ENCODE measurements at regions not wholly inside any gene's neighbourhood (a gene's known extent, or its start where the extent isn't known, plus 50 kb on each side); places are given as distances from the start of the nearest gene placed in this dataset.

GRCh38 chr12:39161465-39162085, 256.2 kb upstream of the CPNE8 start:
- 59% methylated on average over 4 of the region's 4 CpGs for WGBS
- H3K4me3 ChIP-seq (ENCODE audit: low read depth in 1 of 3, low read length in 3 of 3), result no peak overlapping the region
- no peak overlapping the region for H3K27ac ChIP-seq (ENCODE audit: low read depth in 1 of 2, low read length in 2 of 2)
- TF ChIP-seq HNF4A (conservative IDR thresholded peaks at IDR 0.05), result no peak
- TF ChIP-seq MAX (IDR thresholded peaks at IDR 0.05), result no peak
- no peak for TF ChIP-seq NR2F2 (IDR thresholded peaks at IDR 0.05)
- no peak for TF ChIP-seq CTCF (IDR thresholded peaks at IDR 0.05; ENCODE audit: low read depth, low read length, missing input control)
- no peak for TF ChIP-seq EGR1 (IDR thresholded peaks at IDR 0.05; ENCODE audit: low read depth in 2 of 2)
- no peak for TF ChIP-seq TAF1 (conservative IDR thresholded peaks at IDR 0.05)
- no peak for TF ChIP-seq RXRA (IDR thresholded peaks at IDR 0.05)
- no peak for TF ChIP-seq FOXA2 (IDR thresholded peaks at IDR 0.05)
- no peaks in the 10 kb centered on the region for H3K27me3 ChIP-seq (ENCODE audit: control insufficient read depth in 4 of 4, insufficient read depth in 4 of 4, low read length in 3 of 4)
- no peak for DNase-seq (ENCODE audit: low spot score)
- H3K9me3 ChIP-seq (ENCODE audit: control insufficient read depth in 4 of 4, low read length in 3 of 4), result no peaks in the 10 kb centered on the region
- H3K36me3 ChIP-seq (ENCODE audit: control insufficient read depth in 4 of 4, insufficient read depth in 3 of 4, low read depth in 1 of 4, low read length in 3 of 4), result no peaks in the 10 kb centered on the region
- H3K4me1 ChIP-seq (ENCODE audit: control insufficient read depth in 4 of 4, insufficient read depth in 4 of 4, low read length in 3 of 4), result no peaks in the 10 kb centered on the region
- no peak overlapping the region for H3K9ac ChIP-seq (ENCODE audit: low read depth in 1 of 2, low read length in 2 of 2)

GRCh38 chr12:39157696-39158342, 252.4 kb upstream of the CPNE8 start:
- Histone ChIP-seq H3K9me3 (ENCODE audit: control insufficient read depth in 4 of 4, low read length in 3 of 4) (no peaks in the 10 kb centered on the region), H3K4me1 (ENCODE audit: control insufficient read depth in 4 of 4, insufficient read depth in 4 of 4, low read length in 3 of 4) (no peaks in the 10 kb centered on the region), H3K4me3 (ENCODE audit: low read depth in 1 of 3, low read length in 3 of 3) (no peak overlapping the region), H3K27me3 (ENCODE audit: control insufficient read depth in 4 of 4, insufficient read depth in 4 of 4, low read length in 3 of 4) (no peaks in the 10 kb centered on the region), H3K36me3 (ENCODE audit: control insufficient read depth in 4 of 4, insufficient read depth in 3 of 4, low read depth in 1 of 4, low read length in 3 of 4) (no peaks in the 10 kb centered on the region), H3K27ac (ENCODE audit: low read depth in 1 of 2, low read length in 2 of 2) (no peak overlapping the region), H3K9ac (ENCODE audit: low read depth in 1 of 2, low read length in 2 of 2) (no peak overlapping the region)
- WGBS, result 62% methylated on average over 5 of the region's 5 CpGs
- TF ChIP-seq TAF1 (conservative IDR thresholded peaks at IDR 0.05) (no peak), JUND (IDR thresholded peaks at IDR 0.05) (no peak), HNF4G (IDR thresholded peaks at IDR 0.05) (no peak), GABPA (IDR thresholded peaks at IDR 0.05 in 1 of 2, conservative IDR thresholded peaks at IDR 0.05 in 1 of 2) (no peak), FOXA2 (IDR thresholded peaks at IDR 0.05) (no peak), CTCF (IDR thresholded peaks at IDR 0.05; ENCODE audit: low read depth, low read length, missing input control) (no peak), RAD21 (IDR thresholded peaks at IDR 0.05) (no peak), ATF3 (IDR thresholded peaks at IDR 0.05) (no peak), ZBTB33 (IDR thresholded peaks at IDR 0.05) (no peak), YY1 (IDR thresholded peaks at IDR 0.05) (no peak), NR2F2 (IDR thresholded peaks at IDR 0.05) (no peak), HNF4A (conservative IDR thresholded peaks at IDR 0.05) (no peak), EGR1 (IDR thresholded peaks at IDR 0.05; ENCODE audit: low read depth in 2 of 2) (no peak), MAX (IDR thresholded peaks at IDR 0.05) (no peak), RXRA (IDR thresholded peaks at IDR 0.05) (no peak)
- no peak for DNase-seq (ENCODE audit: low spot score)

Data from liver (tissue), 8 donors.